Endodermal cell (in vitro differentiated cells): ENCODE measurements at regions not wholly inside any gene's neighbourhood (a gene's known extent, or its start where the extent isn't known, plus 50 kb on each side); places are given as distances from the start of the nearest gene placed in this dataset.

Experiments
- DNase-seq: peaks from one replicate; pipeline ENCODE4 v3.0.0-alpha.2; 2017
- H3K27ac ChIP-seq: 2 replicates; pipeline ENCODE4 v1.5.1; 2013; ENCODE audit warnings: mild to moderate bottlenecking, low read depth, low read length, moderate library complexity
- H3K27me3 ChIP-seq: 2 replicates; pipeline ENCODE4 v1.6.1; 2013; ENCODE audit warnings: mild to moderate bottlenecking, low read length, moderate library complexity; ENCODE audit not compliant: insufficient read depth, control insufficient read depth, poor library complexity, severe bottlenecking
- H3K36me3 ChIP-seq: 2 replicates; pipeline ENCODE4 v1.7.0; 2013; ENCODE audit warnings: mild to moderate bottlenecking, low read length, moderate library complexity; ENCODE audit not compliant: control insufficient read depth, insufficient read depth
- H3K4me1 ChIP-seq: one replicate; pipeline ENCODE4 v1.7.0; 2013; ENCODE audit warnings: low read length; ENCODE audit not compliant: control insufficient read depth, insufficient read depth
- H3K4me3 ChIP-seq: 2 replicates; pipeline ENCODE4 v1.5.1; 2013; ENCODE audit warnings: mild to moderate bottlenecking, low read length, moderate library complexity
- H3K9ac ChIP-seq: 2 replicates; pipeline ENCODE4 v1.6.1; 2013; ENCODE audit warnings: mild to moderate bottlenecking, low read length, moderate library complexity; ENCODE audit not compliant: poor library complexity, severe bottlenecking; ENCODE audit errors: extremely low read depth
- H3K9me3 ChIP-seq: 2 replicates; pipeline ENCODE4 v1.6.1; 2013; ENCODE audit warnings: mild to moderate bottlenecking, low read length, moderate library complexity; ENCODE audit not compliant: control insufficient read depth
- H3K27ac Mint-ChIP-seq: 2 replicates; pipeline ENCODE4 v1.8.0; 2020; ENCODE audit warnings: mixed read lengths
- H3K27me3 Mint-ChIP-seq: 2 replicates; pipeline ENCODE4 v1.8.0; 2021; ENCODE audit warnings: mild to moderate bottlenecking, mixed read lengths; ENCODE audit not compliant: insufficient read depth
- H3K36me3 Mint-ChIP-seq: 2 replicates; pipeline ENCODE4 v1.8.0; 2020; ENCODE audit warnings: low read depth, mixed read lengths
- H3K4me1 Mint-ChIP-seq: 2 replicates; pipeline ENCODE4 v1.8.0; 2020; ENCODE audit warnings: mixed read lengths
- H3K4me3 Mint-ChIP-seq: 2 replicates; pipeline ENCODE4 v1.8.0; 2020; ENCODE audit warnings: mild to moderate bottlenecking, moderate library complexity, mixed read lengths
- H3K9me3 Mint-ChIP-seq: 2 replicates; pipeline ENCODE4 v1.8.0; 2020; ENCODE audit warnings: mild to moderate bottlenecking, mixed read lengths
- CTCF ChIP-seq: fragments of 200-600 bp; sonication (generic); conservative IDR thresholded peaks from 2 replicates; pipeline ENCODE4 v1.5.0; 2021; ENCODE audit warnings: antibody characterized with exemption, mild to moderate bottlenecking
- WGBS, 2 experiments: methylation state at CpG; one replicate each; pipeline versions ENCODE4 v1.1.5 to v1.1.7; 2013; ENCODE audit warnings: missing lambda C conversion rate in 2 of 2, mixed read lengths in 1 of 2; ENCODE audit not compliant: insufficient coverage in 1 of 2, insufficient read length in 1 of 2; 5-methylcytosine and 5-hydroxymethylcytosine counted together

GRCh38 chr13:78193846-78194245 is 275.2 kb upstream of the EDNRB start:
- H3K27ac Mint-ChIP-seq: no peak overlapping the region
- no peak overlapping the region for H3K4me3 ChIP-seq
- no peaks in the 10 kb centered on the region for H3K27me3 Mint-ChIP-seq
- H3K9ac ChIP-seq: no peak overlapping the region
- no peak overlapping the region for H3K4me3 Mint-ChIP-seq
- H3K27ac ChIP-seq: no peak overlapping the region
- no peaks in the 10 kb centered on the region for H3K27me3 ChIP-seq
- H3K9me3 Mint-ChIP-seq: no peaks in the 10 kb centered on the region
- H3K36me3 ChIP-seq: no peaks in the 10 kb centered on the region
- H3K4me1 ChIP-seq: peaks cover 2% of the 10 kb centered on the region
- DNase-seq: no peak
- peaks cover 37% of the 10 kb centered on the region for H3K4me1 Mint-ChIP-seq
- no peaks in the 10 kb centered on the region for H3K36me3 Mint-ChIP-seq
- no peaks in the 10 kb centered on the region for H3K9me3 ChIP-seq
- no peak for TF ChIP-seq CTCF

- no peak overlapping the region for H3K27ac Mint-ChIP-seq
- no peak overlapping the region for H3K9ac ChIP-seq
- H3K4me1 Mint-ChIP-seq: peaks cover 37% of the 10 kb centered on the region
- no peaks in the 10 kb centered on the region for H3K27me3 ChIP-seq
- 0 to 6% methylated on average over 1 of the region's 1 CpG for WGBS, 2 experiments
- no peak overlapping the region for H3K4me3 ChIP-seq
- H3K4me3 Mint-ChIP-seq: no peak overlapping the region
- H3K4me1 ChIP-seq: peaks cover 2% of the 10 kb centered on the region
- no peaks in the 10 kb centered on the region for H3K36me3 ChIP-seq
- TF ChIP-seq CTCF: no peak
- no peak for DNase-seq
- no peaks in the 10 kb centered on the region for H3K36me3 Mint-ChIP-seq
- no peak overlapping the region for H3K27ac ChIP-seq
- H3K9me3 ChIP-seq: no peaks in the 10 kb centered on the region
- no peaks in the 10 kb centered on the region for H3K27me3 Mint-ChIP-seq
- no peaks in the 10 kb centered on the region for H3K9me3 Mint-ChIP-seq
Observed at GRCh38 chr13:78192716-78193115, 274.1 kb upstream of the EDNRB start.

- peaks cover 2% of the 10 kb centered on the region for H3K4me1 ChIP-seq
- WGBS, 2 experiments: 89 to 100% methylated on average over 2 of the region's 2 CpGs
- no peak for TF ChIP-seq CTCF
- H3K27me3 Mint-ChIP-seq: no peaks in the 10 kb centered on the region
- no peak overlapping the region for H3K4me3 ChIP-seq
- peaks cover 28% of the 10 kb centered on the region for H3K4me1 Mint-ChIP-seq
- H3K9me3 ChIP-seq: no peaks in the 10 kb centered on the region
- no peaks in the 10 kb centered on the region for H3K36me3 ChIP-seq
- no peaks in the 10 kb centered on the region for H3K9me3 Mint-ChIP-seq
- H3K27me3 ChIP-seq: no peaks in the 10 kb centered on the region
- DNase-seq: no peak
- no peak overlapping the region for H3K9ac ChIP-seq
- H3K36me3 Mint-ChIP-seq: no peaks in the 10 kb centered on the region
- H3K4me3 Mint-ChIP-seq: no peak overlapping the region
- no peak overlapping the region for H3K27ac Mint-ChIP-seq
- no peak overlapping the region for H3K27ac ChIP-seq
Observed at GRCh38 chr13:78190296-78190695, 271.7 kb upstream of the EDNRB start.
